RWPE1 (cell line): ENCODE measurements at regions not wholly inside any gene's neighbourhood (a gene's known extent, or its start where the extent isn't known, plus 50 kb on each side); places are given as distances from the start of the nearest gene placed in this dataset.

Experiments
- CTCF ChIA-PET: fragments of 350-600 bp; sonication (Branson Sonifier 250); formaldehyde crosslinking; extraction: SDS; loops from one replicate; lab custom pipeline; 2021; lab: Yijun Ruan, JAX
- POLR2A ChIA-PET: fragments of 400-600 bp; formaldehyde crosslinking; extraction: SDS; loops from one replicate; lab custom pipeline; 2020; ENCODE audit warnings: antibody characterized with exemption; ENCODE audit not compliant: low non-redundant PET; lab: Yijun Ruan, JAX
- DNase-seq: peaks from one replicate; pipeline ENCODE4 v3.0.0; 2012; ENCODE audit warnings: low spot score
- H3K27ac ChIP-seq: fragments of 450-650 bp; 2 replicates; pipeline ENCODE4 v1.5.1; 2017
- CTCF ChIP-seq: fragments of 450-650 bp; conservative IDR thresholded peaks from 2 replicates; pipeline ENCODE4 v1.5.1; 2017; ENCODE audit warnings: low read depth, mild to moderate bottlenecking

GRCh38 chr14:85960756-85961155 lies 430.8 kb downstream of the FLRT2 start:
- POLR2A ChIA-PET: no interaction called here
- H3K27ac ChIP-seq: no peak overlapping the region
- CTCF ChIA-PET: no interaction called here
- no peak for TF ChIP-seq CTCF
- DNase-seq: no peak

- TF ChIP-seq CTCF: no peak
Observed at GRCh38 chr14:85959063-85959462, 429.1 kb downstream of the FLRT2 start.

GRCh38 chr14:85958069-85958468 lies 428.1 kb downstream of the FLRT2 start:
- no peak overlapping the region for H3K27ac ChIP-seq
- no peak for TF ChIP-seq CTCF
- ChIA-PET CTCF (no interaction called here), POLR2A (no interaction called here)
- no peak for DNase-seq

More at GRCh38 chr14:85959063-85959462, 429.1 kb downstream of the FLRT2 start:
- CTCF ChIA-PET: no interaction called here
- H3K27ac ChIP-seq: no peak overlapping the region
- no peak for DNase-seq
- POLR2A ChIA-PET: no interaction called here

GRCh38 chr14:85953265-85953664 lies 423.3 kb downstream of the FLRT2 start:
- no peak overlapping the region for H3K27ac ChIP-seq
- CTCF ChIA-PET: no interaction called here
- DNase-seq: no peak
- POLR2A ChIA-PET: no interaction called here
- no peak for TF ChIP-seq CTCF

- no peak for DNase-seq
- ChIA-PET CTCF (interaction anchor here (0.6 kb wide), 1 partner anchor 721 kb away, joined by 3 read pairs; no protein-coding TSS in a partner anchor), POLR2A (no interaction called here)
- no peak overlapping the region for H3K27ac ChIP-seq
- no peak for TF ChIP-seq CTCF
Observed at GRCh38 chr14:85948153-85948552, 418.2 kb downstream of the FLRT2 start.

GRCh38 chr14:85947461-85948139 lies 417.7 kb downstream of the FLRT2 start:
- DNase-seq: no peak
- POLR2A ChIA-PET: no interaction called here
- TF ChIP-seq CTCF: no peak
- CTCF ChIA-PET: interaction anchor here (0.6 kb wide), 1 partner anchor 720 kb away, joined by 3 read pairs; no protein-coding TSS in a partner anchor
- H3K27ac ChIP-seq: no peak overlapping the region
